GM12874 (cell line): ENCODE measurements at regions not wholly inside any gene's neighbourhood (a gene's known extent, or its start where the extent isn't known, plus 50 kb on each side); places are given as distances from the start of the nearest gene placed in this dataset.

Experiments used
- CTCF ChIP-seq: IDR thresholded peaks from 2 replicates; pipeline ENCODE4 v1.5.1; 2011; ENCODE audit warnings: low read depth, mild to moderate bottlenecking, control low read depth, low read length, moderate library complexity; ENCODE audit not compliant: insufficient read depth

- no peak for TF ChIP-seq CTCF
Observed at GRCh38 chr20:23186808-23187207, 100.7 kb upstream of the CD93 start.

GRCh38 chr20:23180451-23180921 is 94.4 kb upstream of the CD93 start:
- TF ChIP-seq CTCF: no peak

GRCh38 chr20:23179766-23180403 is 93.8 kb upstream of the CD93 start:
- no peak for TF ChIP-seq CTCF

GRCh38 chr20:23178806-23179205 is 92.7 kb upstream of the CD93 start:
- TF ChIP-seq CTCF: no peak

GRCh38 chr20:23174821-23175220 is 88.7 kb upstream of the CD93 start:
- TF ChIP-seq CTCF: no peak

- no peak for TF ChIP-seq CTCF
Observed at GRCh38 chr20:23167431-23167830, 81.3 kb upstream of the CD93 start.

- no peak for TF ChIP-seq CTCF
Observed at GRCh38 chr20:23166563-23166962, 80.4 kb upstream of the CD93 start.
